Adrenal gland (tissue), 9 donors: ENCODE measurements at regions not wholly inside any gene's neighbourhood (a gene's known extent, or its start where the extent isn't known, plus 50 kb on each side); places are given as distances from the start of the nearest gene placed in this dataset.

Source experiments
- DNase-seq, 7 donors: peaks; one replicate each; pipeline ENCODE4 v3.0.0-alpha.2; 2019 to 2020
- H3K27ac ChIP-seq, 5 donors: fragments of 200-600 bp; sonication (generic) in 4 of 5; 1 replicate in 3 of 5; 2 replicates in 2 of 5; pipeline versions ENCODE4 v1.5.1 to v1.8.0; 2016 to 2020; ENCODE audit warnings: mild to moderate bottlenecking in 1 of 5
- H3K27me3 ChIP-seq: fragments of 200-600 bp; 2 replicates; pipeline ENCODE4 v1.8.0; 2021
- H3K36me3 ChIP-seq, 2 donors: fragments of 200-600 bp; replicated peaks in 1 of 2; 1 replicate in 1 of 2; 2 replicates in 1 of 2; pipeline versions ENCODE4 v1.5.1 to v1.8.0; 2018 to 2022
- H3K4me1 ChIP-seq, 2 donors: fragments of 200-600 bp; replicated peaks in 1 of 2; 1 replicate in 1 of 2; 2 replicates in 1 of 2; pipeline versions ENCODE4 v1.5.1 to v1.8.0; 2018 to 2021
- H3K4me3 ChIP-seq, 4 donors: fragments of 200-600 bp; sonication (generic) in 3 of 4; one replicate each; pipeline ENCODE4 v1.5.1; 2016 to 2018
- H3K9me3 ChIP-seq, 3 donors: fragments of 200-600 bp; sonication (generic) in 1 of 3; replicated peaks in 1 of 3; 1 replicate in 2 of 3; 2 replicates in 1 of 3; pipeline versions ENCODE4 v1.5.1 to v1.8.0; 2016 to 2021
- POLR2A ChIP-seq, 2 donors: fragments of 450-650 bp; IDR thresholded peaks; one replicate each; pipeline ENCODE4 v1.6.1; 2017; ENCODE audit warnings: antibody characterized with exemption in 2 of 2, mild to moderate bottlenecking in 2 of 2, moderate library complexity in 1 of 2
- WGBS, 4 donors: extraction: QIAGEN DNeasy Blood & Tissue Kit in 2 of 4; methylation state at CpG; one replicate each; pipeline versions ENCODE4 v1.1.5 to v1.1.7; 2013 to 2017; 5-methylcytosine and 5-hydroxymethylcytosine counted together
- intact Hi-C, 2 donors: fragments of 100-400 bp; cut with DNase I; formaldehyde crosslinking; loops; one replicate each; pipeline versions ENCODE4 v1.14.1 to v1.15.0; 2022 to 2023
- TF ChIP-seq, protein P1 (sequence below), 6 experiments: fragments of 450-650 bp in 4 of 6; fragments of 200-600 bp in 2 of 6; sonication (generic) in 1 of 6; IDR thresholded peaks; 1 replicate in 5 of 6; 2 replicates in 1 of 6; pipeline versions ENCODE4 v1.5.1 to v1.8.0; 2016 to 2021; ENCODE audit warnings: antibody characterized with exemption in 6 of 6, mild to moderate bottlenecking in 2 of 6, moderate library complexity in 1 of 6
- donor health status: healthy with polysubstance abuse.
- donor health status: Bipolar disorder and iron deficiency.
- donor health status: DM: yes; HTN: yes; CAD: no.
- donor health status: DM: no; HTN: no; CAD: no.
- donor health status: DM: no; HTN: no; CAD: no.

DNA sequence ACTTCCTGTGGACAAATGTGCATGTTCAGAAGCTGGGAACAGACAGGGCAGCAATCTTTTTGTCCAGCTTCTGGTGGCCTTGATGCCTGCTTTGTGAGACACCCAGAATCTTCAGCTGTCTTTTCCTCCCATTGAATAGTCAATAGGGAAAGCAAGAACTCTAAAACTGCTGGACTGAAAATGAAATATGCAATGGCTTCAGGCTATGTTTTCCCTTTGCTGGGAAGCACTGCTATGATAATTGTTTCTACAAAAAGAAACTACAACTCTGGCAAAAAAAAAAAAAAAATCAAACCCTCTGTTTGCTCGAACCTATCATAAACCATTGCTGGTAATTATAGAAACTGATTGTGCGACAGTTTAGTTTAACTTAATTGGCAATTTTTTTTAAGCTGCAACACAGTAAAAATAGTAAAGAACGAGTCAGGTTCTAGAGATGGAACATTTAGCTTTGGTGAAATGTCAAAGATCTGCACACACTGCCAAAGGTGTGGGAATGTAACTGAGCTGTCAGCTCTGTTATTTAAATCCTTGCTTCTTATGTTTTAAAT, 79.1 kb upstream of the NEUROD6 start:
- no peak for TF ChIP-seq POLR2A (IDR thresholded peaks at IDR 0.05)
- TF ChIP-seq, protein P1, sequence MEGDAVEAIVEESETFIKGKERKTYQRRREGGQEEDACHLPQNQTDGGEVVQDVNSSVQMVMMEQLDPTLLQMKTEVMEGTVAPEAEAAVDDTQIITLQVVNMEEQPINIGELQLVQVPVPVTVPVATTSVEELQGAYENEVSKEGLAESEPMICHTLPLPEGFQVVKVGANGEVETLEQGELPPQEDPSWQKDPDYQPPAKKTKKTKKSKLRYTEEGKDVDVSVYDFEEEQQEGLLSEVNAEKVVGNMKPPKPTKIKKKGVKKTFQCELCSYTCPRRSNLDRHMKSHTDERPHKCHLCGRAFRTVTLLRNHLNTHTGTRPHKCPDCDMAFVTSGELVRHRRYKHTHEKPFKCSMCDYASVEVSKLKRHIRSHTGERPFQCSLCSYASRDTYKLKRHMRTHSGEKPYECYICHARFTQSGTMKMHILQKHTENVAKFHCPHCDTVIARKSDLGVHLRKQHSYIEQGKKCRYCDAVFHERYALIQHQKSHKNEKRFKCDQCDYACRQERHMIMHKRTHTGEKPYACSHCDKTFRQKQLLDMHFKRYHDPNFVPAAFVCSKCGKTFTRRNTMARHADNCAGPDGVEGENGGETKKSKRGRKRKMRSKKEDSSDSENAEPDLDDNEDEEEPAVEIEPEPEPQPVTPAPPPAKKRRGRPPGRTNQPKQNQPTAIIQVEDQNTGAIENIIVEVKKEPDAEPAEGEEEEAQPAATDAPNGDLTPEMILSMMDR (IDR thresholded peaks at IDR 0.05): no peak
- no peaks in the 10 kb centered on the region for H3K27me3 ChIP-seq
- H3K9me3 ChIP-seq: no peaks in the 10 kb centered on the region
- no peaks in the 10 kb centered on the region for H3K4me1 ChIP-seq
- H3K36me3 ChIP-seq: no peaks in the 10 kb centered on the region
- intact Hi-C loops: no loop called here
- H3K27ac ChIP-seq: no peak overlapping the region
- no peak for DNase-seq
- WGBS, 4 donors: 45 to 68% (median 64%) methylated on average over 3 of the region's 3 CpGs
- H3K4me3 ChIP-seq: no peak overlapping the region

DNA sequence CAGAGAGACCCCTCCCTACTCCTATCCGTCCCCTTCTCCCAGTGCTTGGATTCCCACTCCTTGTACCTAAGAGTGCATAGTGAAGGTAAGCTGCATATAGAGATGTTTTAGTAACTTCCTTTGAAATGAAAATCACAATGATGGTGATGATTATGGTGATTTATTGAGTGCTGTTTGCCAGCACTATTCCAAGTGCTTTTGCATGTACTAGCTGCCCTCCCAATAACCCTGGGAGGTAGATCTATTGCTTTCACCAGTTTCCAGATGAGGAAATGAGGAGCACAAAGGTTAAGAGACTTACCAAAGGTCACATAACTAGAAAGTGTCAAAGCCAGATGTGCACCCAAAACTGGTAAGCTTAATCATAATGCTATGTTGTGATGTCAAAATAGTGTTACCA, 80.4 kb upstream of the NEUROD6 start:
- H3K4me3 ChIP-seq: no peak overlapping the region
- TF ChIP-seq, protein P1 (IDR thresholded peaks at IDR 0.05): no peak
- no peak for TF ChIP-seq POLR2A (IDR thresholded peaks at IDR 0.05)
- intact Hi-C loops: no loop called here
- no peaks in the 10 kb centered on the region for H3K9me3 ChIP-seq
- 32 to 78% (median 45%) methylated on average over 1 of the region's 1 CpG for WGBS, 4 donors
- no peak for DNase-seq
- H3K27me3 ChIP-seq: no peaks in the 10 kb centered on the region
- no peaks in the 10 kb centered on the region for H3K36me3 ChIP-seq
- H3K27ac ChIP-seq: no peak overlapping the region
- H3K4me1 ChIP-seq: no peaks in the 10 kb centered on the region

GRCh38 chr7:31421607-31422006, 81.1 kb upstream of the NEUROD6 start:
- no peaks in the 10 kb centered on the region for H3K4me1 ChIP-seq
- H3K27me3 ChIP-seq: no peaks in the 10 kb centered on the region
- TF ChIP-seq POLR2A (IDR thresholded peaks at IDR 0.05): no peak
- TF ChIP-seq, protein P1 (IDR thresholded peaks at IDR 0.05): no peak
- no peaks in the 10 kb centered on the region for H3K9me3 ChIP-seq
- no peak for DNase-seq
- no peak overlapping the region for H3K4me3 ChIP-seq
- intact Hi-C loops: no loop called here
- 77 to 83% (median 80%) methylated on average over 2 of the region's 2 CpGs for WGBS, 4 donors
- H3K27ac ChIP-seq: no peak overlapping the region
- H3K36me3 ChIP-seq: no peaks in the 10 kb centered on the region

- no peak for DNase-seq
- Histone ChIP-seq H3K9me3 (no peaks in the 10 kb centered on the region), H3K36me3 (no peaks in the 10 kb centered on the region), H3K4me3 (no peak overlapping the region), H3K27ac (no peak overlapping the region), H3K4me1 (no peaks in the 10 kb centered on the region), H3K27me3 (no peaks in the 10 kb centered on the region)
- TF ChIP-seq, protein P1 (IDR thresholded peaks at IDR 0.05): no peak
- no peak for TF ChIP-seq POLR2A (IDR thresholded peaks at IDR 0.05)
- intact Hi-C loops: no loop called here
Measured at GRCh38 chr7:31423994-31424393, 83.5 kb upstream of the NEUROD6 start.
